ENCODE measurements at regions not wholly inside any gene's neighbourhood (a gene's known extent, or its start where the extent isn't known, plus 50 kb on each side); places are given as distances from the start of the nearest gene placed in this dataset.

- TF ChIP-seq CTCF (IDR thresholded peaks at IDR 0.05): no peak
- no peak for TF ChIP-seq POLR2A (IDR thresholded peaks at IDR 0.05)
- TF ChIP-seq POLR2AphosphoS5 (IDR thresholded peaks at IDR 0.05): no peak
- TF ChIP-seq EP300 (IDR thresholded peaks at IDR 0.05): no peak
These were observed 113.8 kb upstream of the CD82 start for GRCh38 chr11:44451706-44452105.

All from upper lobe of left lung (tissue), 4 donors.